ENCODE measurements at regions not wholly inside any gene's neighbourhood (a gene's known extent, or its start where the extent isn't known, plus 50 kb on each side); places are given as distances from the start of the nearest gene placed in this dataset.

- Histone ChIP-seq H3K36me3 (ENCODE audit: control insufficient read depth, insufficient read depth, low read length) (no peaks in the 10 kb centered on the region), H3K4me2 (ENCODE audit: extremely low read depth, insufficient read depth, low read length) (no peak overlapping the region), H3K9ac (ENCODE audit: insufficient read depth, low read length) (no peak overlapping the region), H3K79me2 (ENCODE audit: control insufficient read depth, insufficient read depth, low read length) (no peaks in the 10 kb centered on the region), H4K20me1 (ENCODE audit: control insufficient read depth, extremely low read depth, insufficient read depth, low read length) (no peaks in the 10 kb centered on the region), H3K4me3 (replicated peaks in 1 of 4; ENCODE audit: control extremely low read depth in 1 of 4, insufficient read depth in 1 of 4, low read depth in 3 of 4, low read length in 4 of 4) (no peak overlapping the region), H3K27ac (ENCODE audit: insufficient read depth, low read length) (no peak overlapping the region), H2AFZ (ENCODE audit: low read length) (no peak overlapping the region), H3K9me3 (ENCODE audit: control insufficient read depth, insufficient read depth, low read depth, low read length) (peaks cover 4% of the 10 kb centered on the region), H3K27me3 (ENCODE audit: control insufficient read depth, insufficient read depth, low read length) (no peaks in the 10 kb centered on the region), H3K4me1 (ENCODE audit: control insufficient read depth, extremely low read depth, insufficient read depth, low read length) (no peaks in the 10 kb centered on the region)
- DNase-seq (ENCODE audit: low read depth in 2 of 2), result no peak
- TF ChIP-seq EZH2 (IDR thresholded peaks at IDR 0.05; ENCODE audit: low read length, missing control alignments) (no peak), CTCF (conservative IDR thresholded peaks at IDR 0.05 in 1 of 2, IDR thresholded peaks at IDR 0.05 in 1 of 2; ENCODE audit: low read depth in 1 of 2, low read length in 2 of 2) (no peak)
These were observed 275.3 kb downstream of the GALR1 start for GRCh38 chr18:77524909-77525308.

GRCh38 chr18:77526962-77527361, 277.3 kb downstream of the GALR1 start:
- Histone ChIP-seq H3K9me3 (ENCODE audit: control insufficient read depth, insufficient read depth, low read depth, low read length) (peaks cover 4% of the 10 kb centered on the region), H3K9ac (ENCODE audit: insufficient read depth, low read length) (no peak overlapping the region), H2AFZ (ENCODE audit: low read length) (no peak overlapping the region), H3K27ac (ENCODE audit: insufficient read depth, low read length) (no peak overlapping the region), H3K36me3 (ENCODE audit: control insufficient read depth, insufficient read depth, low read length) (no peaks in the 10 kb centered on the region), H3K4me2 (ENCODE audit: extremely low read depth, insufficient read depth, low read length) (no peak overlapping the region), H3K79me2 (ENCODE audit: control insufficient read depth, insufficient read depth, low read length) (no peaks in the 10 kb centered on the region), H3K27me3 (ENCODE audit: control insufficient read depth, insufficient read depth, low read length) (no peaks in the 10 kb centered on the region), H3K4me1 (ENCODE audit: control insufficient read depth, extremely low read depth, insufficient read depth, low read length) (no peaks in the 10 kb centered on the region), H3K4me3 (replicated peaks in 1 of 4; ENCODE audit: control extremely low read depth in 1 of 4, insufficient read depth in 1 of 4, low read depth in 3 of 4, low read length in 4 of 4) (no peak overlapping the region), H4K20me1 (ENCODE audit: control insufficient read depth, extremely low read depth, insufficient read depth, low read length) (no peaks in the 10 kb centered on the region)
- TF ChIP-seq EZH2 (IDR thresholded peaks at IDR 0.05; ENCODE audit: low read length, missing control alignments) (no peak), CTCF (conservative IDR thresholded peaks at IDR 0.05 in 1 of 2, IDR thresholded peaks at IDR 0.05 in 1 of 2; ENCODE audit: low read depth in 1 of 2, low read length in 2 of 2) (no peak)
- DNase-seq (ENCODE audit: low read depth in 2 of 2), result no peak

- Histone ChIP-seq H3K4me1 (ENCODE audit: control insufficient read depth, extremely low read depth, insufficient read depth, low read length) (no peaks in the 10 kb centered on the region), H3K9ac (ENCODE audit: insufficient read depth, low read length) (no peak overlapping the region), H2AFZ (ENCODE audit: low read length) (no peak overlapping the region), H3K4me2 (ENCODE audit: extremely low read depth, insufficient read depth, low read length) (no peak overlapping the region), H4K20me1 (ENCODE audit: control insufficient read depth, extremely low read depth, insufficient read depth, low read length) (no peaks in the 10 kb centered on the region), H3K9me3 (ENCODE audit: control insufficient read depth, insufficient read depth, low read depth, low read length) (peaks cover 4% of the 10 kb centered on the region), H3K27ac (ENCODE audit: insufficient read depth, low read length) (no peak overlapping the region), H3K79me2 (ENCODE audit: control insufficient read depth, insufficient read depth, low read length) (no peaks in the 10 kb centered on the region), H3K27me3 (ENCODE audit: control insufficient read depth, insufficient read depth, low read length) (no peaks in the 10 kb centered on the region), H3K4me3 (replicated peaks in 1 of 4; ENCODE audit: control extremely low read depth in 1 of 4, insufficient read depth in 1 of 4, low read depth in 3 of 4, low read length in 4 of 4) (no peak overlapping the region), H3K36me3 (ENCODE audit: control insufficient read depth, insufficient read depth, low read length) (no peaks in the 10 kb centered on the region)
- TF ChIP-seq CTCF (conservative IDR thresholded peaks at IDR 0.05 in 1 of 2, IDR thresholded peaks at IDR 0.05 in 1 of 2; ENCODE audit: low read depth in 1 of 2, low read length in 2 of 2) (no peak), EZH2 (IDR thresholded peaks at IDR 0.05; ENCODE audit: low read length, missing control alignments) (no peak)
- DNase-seq (ENCODE audit: low read depth in 2 of 2), result no peak
These were observed 279.2 kb downstream of the GALR1 start for GRCh38 chr18:77528872-77529271.

Measured in fibroblast of lung (primary cell).